PC-9 (cell line): ENCODE measurements at regions not wholly inside any gene's neighbourhood (a gene's known extent, or its start where the extent isn't known, plus 50 kb on each side); places are given as distances from the start of the nearest gene placed in this dataset.

Source experiments
- BruUV-seq: library from RNA; stranded (reverse); fragments of 400-500 nt; replicated peaks from 2 replicates; lab custom pipeline; 2021; lab: Mats Ljungman, UMichigan
- CTCF ChIA-PET: fragments of 300-600 bp; sonication (Branson Sonifier 250); formaldehyde crosslinking; loops from one replicate; lab custom pipeline; 2022; ENCODE audit warnings: antibody characterized with exemption; lab: Charles Lee
- POLR2A ChIA-PET: fragments of 300-600 bp; sonication (Branson Sonifier 250); formaldehyde crosslinking; loops from one replicate; lab custom pipeline; 2022; ENCODE audit warnings: antibody characterized with exemption; ENCODE audit not compliant: unreplicated experiment; lab: Charles Lee
- DNase-seq, 2 experiments: peaks; one replicate each; pipeline versions ENCODE4 v3.0.0 to v3.0.0-alpha.2; 2015 to 2022; ENCODE audit warnings: mixed read lengths in 1 of 2
- H2AFZ ChIP-seq: fragments of 200-600 bp; sonication (generic); 2 replicates; pipeline ENCODE4 v1.8.1; 2017; ENCODE audit warnings: antibody characterized with exemption
- H3F3A ChIP-seq: fragments of 200-600 bp; sonication (generic); 2 replicates; pipeline ENCODE4 v1.8.1; 2017; ENCODE audit warnings: antibody characterized with exemption, mild to moderate bottlenecking, low read depth; ENCODE audit not compliant: insufficient read depth
- H3K27ac ChIP-seq: fragments of 200-600 bp; sonication (generic); 2 replicates; pipeline ENCODE4 v1.6.1; 2016; ENCODE audit warnings: mixed run types
- H3K27me3 ChIP-seq: fragments of 200-600 bp; sonication (generic); 2 replicates; pipeline ENCODE4 v1.6.1; 2016; ENCODE audit warnings: low read depth, mixed run types; ENCODE audit not compliant: insufficient read depth
- H3K36me3 ChIP-seq: fragments of 200-600 bp; sonication (generic); 2 replicates; pipeline ENCODE4 v1.6.1; 2016; ENCODE audit warnings: low read depth, mixed run types
- H3K4me1 ChIP-seq: fragments of 200-600 bp; sonication (generic); replicated peaks from 2 replicates; pipeline ENCODE4 v1.6.1; 2016; ENCODE audit warnings: mixed run types; ENCODE audit not compliant: insufficient read depth
- H3K4me2 ChIP-seq: fragments of 200-600 bp; sonication (generic); 2 replicates; pipeline ENCODE4 v1.6.1; 2017; ENCODE audit warnings: mixed run types
- H3K4me3 ChIP-seq: fragments of 200-600 bp; sonication (generic); 2 replicates; pipeline ENCODE4 v1.6.1; 2016; ENCODE audit warnings: mixed run types
- H3K79me2 ChIP-seq: fragments of 200-600 bp; sonication (generic); 2 replicates; pipeline ENCODE4 v1.6.1; 2017; ENCODE audit warnings: low read depth, mixed run types
- H3K9me2 ChIP-seq: fragments of 200-600 bp; sonication (generic); 2 replicates; pipeline ENCODE4 v1.8.1; 2017; ENCODE audit warnings: mild to moderate bottlenecking; ENCODE audit not compliant: insufficient read depth
- H3K9me3 ChIP-seq: fragments of 200-600 bp; sonication (generic); 2 replicates; pipeline ENCODE4 v1.8.1; 2016; ENCODE audit warnings: low read depth; ENCODE audit not compliant: insufficient read depth
- H4K20me1 ChIP-seq: fragments of 200-600 bp; sonication (generic); 2 replicates; pipeline ENCODE4 v1.8.1; 2017; ENCODE audit not compliant: insufficient read depth
- EZH2 ChIP-seq: fragments of 200-600 bp; sonication (generic); IDR thresholded peaks from 2 replicates; pipeline ENCODE4 v1.8.0; 2017; ENCODE audit warnings: antibody characterized with exemption, low read depth
- intact Hi-C: fragments of 100-400 bp; cut with micrococcal nuclease; formaldehyde crosslinking; loops from one replicate; pipeline ENCODE4 v1.10.0; 2022; ENCODE audit not compliant: unreplicated experiment
- TF ChIP-seq, protein P1 (sequence below): fragments of 200-600 bp; sonication (generic); conservative IDR thresholded peaks from 2 replicates; pipeline ENCODE4 v1.6.1; 2017; ENCODE audit warnings: mixed run types, antibody characterized with exemption, mild to moderate bottlenecking, moderate library complexity

- Histone ChIP-seq H2AFZ (no peak overlapping the region), H3K9me2 (no peaks in the 10 kb centered on the region), H3K9me3 (no peaks in the 10 kb centered on the region), H3K4me2 (no peak overlapping the region), H4K20me1 (no peaks in the 10 kb centered on the region), H3K27me3 (no peaks in the 10 kb centered on the region), H3K4me1 (no peaks in the 10 kb centered on the region), H3K4me3 (no peak overlapping the region), H3F3A (no peaks in the 10 kb centered on the region), H3K79me2 (no peaks in the 10 kb centered on the region), H3K27ac (no peak overlapping the region), H3K36me3 (no peaks in the 10 kb centered on the region)
- ChIA-PET CTCF (no interaction called here), POLR2A (no interaction called here)
- no peak for TF ChIP-seq EZH2
- TF ChIP-seq, protein P1, sequence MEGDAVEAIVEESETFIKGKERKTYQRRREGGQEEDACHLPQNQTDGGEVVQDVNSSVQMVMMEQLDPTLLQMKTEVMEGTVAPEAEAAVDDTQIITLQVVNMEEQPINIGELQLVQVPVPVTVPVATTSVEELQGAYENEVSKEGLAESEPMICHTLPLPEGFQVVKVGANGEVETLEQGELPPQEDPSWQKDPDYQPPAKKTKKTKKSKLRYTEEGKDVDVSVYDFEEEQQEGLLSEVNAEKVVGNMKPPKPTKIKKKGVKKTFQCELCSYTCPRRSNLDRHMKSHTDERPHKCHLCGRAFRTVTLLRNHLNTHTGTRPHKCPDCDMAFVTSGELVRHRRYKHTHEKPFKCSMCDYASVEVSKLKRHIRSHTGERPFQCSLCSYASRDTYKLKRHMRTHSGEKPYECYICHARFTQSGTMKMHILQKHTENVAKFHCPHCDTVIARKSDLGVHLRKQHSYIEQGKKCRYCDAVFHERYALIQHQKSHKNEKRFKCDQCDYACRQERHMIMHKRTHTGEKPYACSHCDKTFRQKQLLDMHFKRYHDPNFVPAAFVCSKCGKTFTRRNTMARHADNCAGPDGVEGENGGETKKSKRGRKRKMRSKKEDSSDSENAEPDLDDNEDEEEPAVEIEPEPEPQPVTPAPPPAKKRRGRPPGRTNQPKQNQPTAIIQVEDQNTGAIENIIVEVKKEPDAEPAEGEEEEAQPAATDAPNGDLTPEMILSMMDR, result no peak
- DNase-seq, result no peak
- intact Hi-C loops, result no loop called here
- BruUV-seq, result no TSS peak
Observed at GRCh38 chr10:88097536-88097935, 234.1 kb downstream of the PTEN start.

GRCh38 chr10:88100281-88100680 is 236.9 kb downstream of the PTEN start:
- CTCF ChIA-PET, result no interaction called here
- no peaks in the 10 kb centered on the region for H3K79me2 ChIP-seq
- TF ChIP-seq, protein P1, result no peak
- no peak for TF ChIP-seq EZH2
- H3K4me2 ChIP-seq, result no peak overlapping the region
- H3K4me3 ChIP-seq, result no peak overlapping the region
- POLR2A ChIA-PET, result no interaction called here
- H3F3A ChIP-seq, result no peaks in the 10 kb centered on the region
- H3K4me1 ChIP-seq, result no peaks in the 10 kb centered on the region
- no peak for DNase-seq
- H3K36me3 ChIP-seq, result no peaks in the 10 kb centered on the region
- no peaks in the 10 kb centered on the region for H3K9me2 ChIP-seq
- no peaks in the 10 kb centered on the region for H3K9me3 ChIP-seq
- intact Hi-C loops, result no loop called here
- H4K20me1 ChIP-seq, result no peaks in the 10 kb centered on the region
- H3K27me3 ChIP-seq, result no peaks in the 10 kb centered on the region
- no TSS peak for BruUV-seq
- H2AFZ ChIP-seq, result no peak overlapping the region
- H3K27ac ChIP-seq, result no peak overlapping the region

- no TSS peak for BruUV-seq
- no peaks in the 10 kb centered on the region for H3K4me1 ChIP-seq
- no peaks in the 10 kb centered on the region for H3F3A ChIP-seq
- intact Hi-C loops, result no loop called here
- no peak overlapping the region for H3K4me2 ChIP-seq
- no peaks in the 10 kb centered on the region for H3K9me2 ChIP-seq
- H2AFZ ChIP-seq, result no peak overlapping the region
- H3K36me3 ChIP-seq, result no peaks in the 10 kb centered on the region
- DNase-seq, result no peak
- H3K27me3 ChIP-seq, result no peaks in the 10 kb centered on the region
- no peaks in the 10 kb centered on the region for H3K9me3 ChIP-seq
- H4K20me1 ChIP-seq, result no peaks in the 10 kb centered on the region
- no peaks in the 10 kb centered on the region for H3K79me2 ChIP-seq
- ChIA-PET CTCF (no interaction called here), POLR2A (no interaction called here)
- H3K4me3 ChIP-seq, result no peak overlapping the region
- no peak overlapping the region for H3K27ac ChIP-seq
- TF ChIP-seq, protein P1, result no peak
- TF ChIP-seq EZH2, result no peak
Observed at GRCh38 chr10:88101666-88102065, 238.2 kb downstream of the PTEN start.
